Hematopoietic multipotent progenitor cell treated with erythropoietin and hydrocortisone succinate and interleukin-3 and kit ligand, for 8 days (in vitro differentiated cells): ENCODE measurements at regions not wholly inside any gene's neighbourhood (a gene's known extent, or its start where the extent isn't known, plus 50 kb on each side); places are given as distances from the start of the nearest gene placed in this dataset.

Experiments used
- DNase-seq: peaks from one replicate; pipeline ENCODE4 v3.0.0-alpha.2; 2015

DNA sequence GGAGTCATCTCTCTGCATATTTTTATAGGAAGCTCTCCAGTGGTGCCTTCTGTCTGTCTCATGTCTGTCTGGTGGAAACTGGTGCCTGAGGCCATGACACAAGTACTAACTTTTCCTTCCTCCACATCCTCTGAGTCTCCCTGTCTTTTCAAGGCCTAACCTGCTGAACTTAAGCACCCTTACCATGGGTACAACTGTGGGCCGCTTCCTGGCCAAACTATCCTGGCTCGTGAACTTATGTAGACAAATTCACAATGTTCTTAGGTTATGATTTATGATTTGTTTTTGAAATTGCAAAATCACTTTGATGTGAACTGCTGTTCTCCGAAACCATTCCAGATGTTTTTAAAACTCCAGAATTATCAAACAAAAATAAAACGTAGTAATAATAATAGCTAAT lies 804.5 kb upstream of the POU3F3 start:
- DNase-seq = no peak

DNA sequence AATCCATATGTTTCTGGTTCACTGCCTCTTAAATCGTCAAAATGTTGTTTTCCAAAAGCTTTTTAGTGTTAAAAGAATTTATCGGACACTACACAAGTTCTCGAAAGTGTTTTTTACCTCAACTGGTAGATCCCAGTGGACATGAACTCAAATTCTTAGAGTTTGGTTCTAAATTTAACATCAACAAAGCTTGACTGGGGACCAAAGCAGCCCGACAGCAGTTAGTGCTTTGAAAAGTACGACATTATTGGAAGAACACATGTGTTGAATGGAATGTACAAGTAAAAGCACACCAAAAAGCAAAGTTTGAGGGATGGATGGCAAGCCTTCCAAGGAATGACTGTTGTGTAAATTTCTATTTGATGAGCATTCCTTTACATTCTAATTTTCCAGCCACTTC lies 803.9 kb upstream of the POU3F3 start:
- no peak for DNase-seq

DNA sequence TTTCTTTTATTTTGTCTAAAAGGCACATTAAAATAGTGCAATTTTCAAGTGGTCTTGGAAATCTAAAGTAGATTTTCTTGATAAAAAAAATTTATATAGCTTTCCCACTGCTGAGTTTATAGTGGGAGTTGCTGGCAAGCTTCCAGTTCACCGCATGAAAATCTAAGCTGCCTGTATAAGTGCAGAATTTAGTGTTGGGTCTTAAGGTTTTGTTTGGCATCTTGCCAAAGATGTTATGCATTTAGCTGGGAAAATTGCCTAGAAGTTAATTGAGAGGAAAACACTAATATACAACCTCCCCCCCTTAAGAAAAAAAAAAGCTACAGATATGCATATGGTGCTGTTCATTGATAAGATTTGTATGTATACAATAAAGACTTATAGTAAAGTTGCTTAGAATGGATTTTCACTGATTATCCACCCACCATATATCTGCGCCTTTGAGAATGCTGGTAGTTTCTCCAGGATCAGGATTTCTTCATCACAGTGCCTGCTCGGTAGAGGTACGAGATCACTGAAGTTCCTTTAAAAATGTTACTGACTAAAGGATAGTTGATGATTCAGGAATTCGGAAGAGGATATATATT lies 803.2 kb upstream of the POU3F3 start:
- no peak for DNase-seq

DNA sequence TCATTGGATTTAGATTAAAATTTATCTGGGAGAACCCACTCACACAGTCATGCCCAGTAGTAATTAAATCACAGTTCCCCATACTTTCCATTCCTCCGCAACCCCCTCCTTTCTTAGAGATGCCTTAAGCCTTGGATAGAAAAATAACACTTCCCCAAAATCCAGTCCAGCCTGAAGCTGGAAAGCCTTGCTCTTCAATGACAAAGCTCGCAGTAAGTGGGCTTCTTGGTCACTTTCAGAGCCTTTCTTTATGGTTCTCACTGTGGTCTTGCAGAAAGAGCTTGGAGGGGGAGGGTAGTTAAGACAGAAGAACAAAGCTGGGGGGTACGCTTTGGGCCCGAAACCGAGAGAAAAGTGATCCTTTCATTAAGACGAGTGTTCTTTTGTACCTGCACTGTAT lies 802.1 kb upstream of the POU3F3 start:
- no peak for DNase-seq

DNA sequence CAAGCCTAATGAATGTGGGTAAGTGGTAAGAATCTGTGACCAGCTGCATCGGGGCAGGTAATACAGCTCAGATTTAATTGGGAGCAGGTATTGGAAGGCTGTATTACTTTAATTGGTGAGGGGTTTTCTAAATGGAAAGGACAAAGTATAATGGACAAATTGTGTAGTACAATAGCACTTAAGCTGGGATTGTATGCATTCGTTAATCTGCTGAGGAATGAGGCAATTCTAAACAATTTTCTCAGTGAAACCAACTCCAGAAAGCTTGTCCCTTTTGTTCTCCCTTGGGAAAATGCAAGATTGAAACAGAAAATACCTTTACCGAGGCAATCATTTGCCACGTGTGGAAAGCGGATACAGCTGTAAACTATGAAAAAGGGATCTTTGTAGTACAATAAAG lies 801.6 kb upstream of the POU3F3 start:
- no peak for DNase-seq

DNA sequence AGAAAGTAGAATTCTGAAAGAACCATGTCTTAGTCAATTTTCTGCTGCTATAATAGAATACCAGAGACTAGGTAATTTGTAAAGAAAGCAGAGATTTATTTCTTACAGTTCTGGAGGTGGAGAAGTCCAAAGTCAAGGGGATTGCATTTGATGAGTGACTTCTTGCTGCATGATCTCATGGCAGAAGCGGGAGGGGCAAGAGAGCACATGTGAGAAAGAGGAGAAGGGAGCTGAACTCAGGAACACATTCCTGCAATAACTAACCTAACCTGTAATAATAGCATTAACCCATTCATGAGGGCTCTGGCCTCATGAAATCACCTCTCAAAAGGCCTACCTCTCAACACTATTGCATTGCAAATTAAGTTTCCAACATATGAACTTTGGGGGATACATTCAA lies 797.5 kb upstream of the POU3F3 start:
- DNase-seq = no peak

DNA sequence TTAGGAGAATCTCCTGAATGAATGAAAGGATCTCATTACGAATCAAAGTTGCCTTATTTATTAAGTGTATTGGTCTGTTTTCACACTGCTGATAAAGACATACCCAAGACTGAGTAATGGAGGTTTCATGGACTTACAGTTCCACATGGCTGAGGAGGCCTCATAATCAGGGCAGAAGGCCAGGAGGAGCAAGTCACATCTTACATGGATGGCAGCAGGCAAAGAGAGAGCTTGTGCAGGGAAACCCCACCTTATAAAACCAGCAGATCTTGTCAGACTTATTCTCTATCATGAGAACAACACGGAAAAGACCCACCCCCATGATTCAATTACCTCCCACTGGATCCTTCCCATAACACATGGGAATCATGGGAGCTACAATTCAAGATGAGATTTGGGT lies 785.2 kb upstream of the POU3F3 start:
- no peak for DNase-seq

DNA sequence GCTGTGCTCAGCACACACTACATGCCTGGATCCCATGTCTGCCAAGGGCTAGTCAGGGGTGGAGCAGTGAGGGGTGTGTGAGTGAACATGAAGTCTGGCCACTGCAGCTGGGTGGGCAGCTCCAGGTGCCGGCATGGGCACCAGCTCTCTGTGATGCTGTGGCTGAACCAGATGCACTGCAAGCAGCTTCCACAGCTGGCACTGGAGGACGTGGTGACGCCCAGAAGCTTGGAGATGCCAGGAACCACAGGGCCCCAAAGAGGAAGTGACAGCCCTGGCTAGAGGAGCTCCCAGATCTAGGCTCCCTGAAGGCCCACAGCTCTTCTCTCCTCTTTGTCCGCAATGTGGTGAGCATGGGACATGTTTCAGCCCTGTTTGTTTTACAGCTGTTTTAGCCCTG lies 776.3 kb upstream of the POU3F3 start:
- DNase-seq = no peak

DNA sequence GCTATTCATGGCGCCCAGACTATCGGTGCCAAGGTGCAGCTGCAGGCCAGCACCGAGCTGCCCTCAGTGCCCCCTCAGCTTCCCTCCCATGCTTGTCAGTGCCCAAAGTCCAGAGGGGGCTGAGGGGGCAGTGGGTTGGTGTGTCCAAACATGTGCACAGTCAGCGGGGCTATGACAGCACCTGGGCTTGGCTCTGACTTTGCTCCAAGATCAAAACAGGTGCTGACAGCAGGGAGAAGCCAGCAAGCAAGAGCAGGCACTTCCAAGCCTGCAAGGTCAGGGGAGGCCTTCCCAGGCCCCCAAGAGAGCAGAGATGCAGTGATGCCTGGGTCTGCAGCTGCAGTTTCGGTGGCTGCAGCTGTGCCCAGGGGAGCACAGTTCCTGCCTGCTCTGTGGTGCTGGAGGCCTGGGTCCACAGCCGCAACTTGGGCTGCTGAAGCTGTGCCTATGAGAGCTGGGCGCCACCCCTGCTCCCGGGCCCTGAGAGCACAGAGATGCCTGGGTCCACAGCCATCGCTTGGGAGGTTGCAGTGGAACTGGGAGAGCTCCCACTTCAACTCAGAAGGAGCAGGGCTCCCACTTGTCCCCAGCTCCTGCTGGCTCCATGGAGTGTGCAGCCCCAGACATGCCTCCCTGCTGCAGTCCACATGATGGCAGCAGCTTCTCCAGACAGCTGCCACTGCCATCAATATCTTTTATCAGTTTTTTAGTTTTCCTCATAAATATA lies 775.3 kb upstream of the POU3F3 start:
- no peak for DNase-seq

DNA sequence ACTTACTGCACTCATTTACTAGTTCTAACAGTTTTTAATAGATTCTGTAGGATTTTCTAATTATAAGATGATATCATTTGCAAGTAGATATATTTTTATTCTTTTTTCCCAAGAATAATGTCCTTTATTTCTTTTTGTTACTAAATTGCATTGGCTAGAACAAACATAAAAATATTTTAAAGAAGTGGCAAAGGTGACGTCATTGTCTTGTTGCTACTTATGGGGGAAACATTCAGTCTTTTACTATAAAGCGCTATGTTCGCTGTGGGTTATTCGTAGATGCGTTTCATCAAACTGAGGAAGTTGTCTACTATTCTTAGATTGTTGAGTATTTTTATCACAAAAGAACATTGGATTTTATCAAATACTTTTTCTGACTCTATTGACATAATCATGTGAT lies 765.2 kb upstream of the POU3F3 start:
- no peak for DNase-seq

DNA sequence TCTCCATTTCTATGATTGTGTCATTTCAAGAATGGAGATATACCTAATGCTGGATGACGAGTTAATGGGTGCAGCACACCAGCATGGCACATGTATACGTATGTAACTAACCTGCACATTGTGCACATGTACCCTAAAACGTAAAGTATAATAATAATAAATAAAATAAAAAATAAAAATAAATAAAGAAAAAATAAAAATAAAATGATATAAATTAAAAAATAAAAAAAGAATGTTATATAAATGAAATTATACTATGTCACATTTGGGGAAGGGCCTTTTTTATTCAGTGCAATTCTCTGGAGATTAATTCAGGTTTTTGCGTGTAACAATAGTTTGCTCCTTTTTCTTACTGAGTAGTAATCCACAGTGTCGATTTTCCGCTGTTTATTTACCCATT lies 763.5 kb upstream of the POU3F3 start:
- no peak for DNase-seq

DNA sequence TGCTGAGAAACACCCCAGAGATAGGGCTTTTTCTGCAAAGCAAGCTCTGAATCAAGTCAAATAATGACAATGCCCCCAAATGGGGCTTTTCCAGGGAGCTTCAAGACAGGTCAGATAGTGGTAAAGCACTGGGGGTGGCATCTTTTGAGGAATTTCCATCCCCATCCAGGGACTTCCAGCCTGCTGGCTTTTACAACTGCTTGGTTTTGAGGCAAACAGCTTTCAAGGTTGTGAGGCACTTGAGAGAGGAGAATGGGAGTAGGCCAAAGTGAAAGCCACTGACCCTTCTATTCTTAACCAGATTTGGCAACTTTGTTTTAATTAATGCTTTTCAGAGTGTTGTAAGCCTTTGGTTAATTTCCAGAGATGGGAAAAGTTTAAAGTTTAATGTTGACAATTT lies 762.0 kb upstream of the POU3F3 start:
- DNase-seq = no peak

DNA sequence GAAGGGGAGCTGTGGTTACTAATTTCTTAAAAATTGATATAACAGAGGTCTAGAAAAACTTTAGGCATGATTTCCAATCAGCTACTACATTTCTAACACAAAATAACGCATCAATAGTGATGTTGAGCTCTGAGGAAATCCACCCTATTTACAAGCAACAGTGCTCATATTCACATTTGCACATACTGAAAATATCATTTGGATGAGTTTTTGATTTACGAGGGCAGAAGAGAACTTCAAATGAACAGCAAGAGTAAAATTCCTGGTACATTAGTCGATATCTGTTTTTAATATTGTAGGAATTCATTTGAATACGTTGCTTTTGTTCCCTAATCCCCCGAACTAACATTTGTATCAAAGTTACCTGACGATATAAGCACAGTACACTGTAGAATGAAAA lies 761.0 kb upstream of the POU3F3 start:
- no peak for DNase-seq

DNA sequence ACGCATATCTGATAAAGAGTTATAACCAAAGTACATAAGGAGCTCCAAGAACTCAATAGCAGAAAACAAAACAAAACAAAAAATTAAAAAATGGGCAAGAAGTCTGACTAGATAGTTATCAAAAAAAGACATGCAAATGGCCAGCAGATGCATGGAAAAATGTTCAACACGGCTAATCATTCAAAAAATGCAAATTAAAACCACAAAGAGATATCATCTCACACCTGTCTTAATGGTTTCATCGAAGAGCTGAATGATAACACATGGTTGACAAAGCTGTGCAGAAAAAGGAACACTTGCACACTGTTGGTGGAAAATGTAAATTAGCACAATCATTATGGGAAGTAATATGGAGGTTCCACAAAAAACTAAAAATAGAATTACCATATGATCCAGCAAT lies 751.3 kb upstream of the POU3F3 start:
- DNase-seq = no peak

DNA sequence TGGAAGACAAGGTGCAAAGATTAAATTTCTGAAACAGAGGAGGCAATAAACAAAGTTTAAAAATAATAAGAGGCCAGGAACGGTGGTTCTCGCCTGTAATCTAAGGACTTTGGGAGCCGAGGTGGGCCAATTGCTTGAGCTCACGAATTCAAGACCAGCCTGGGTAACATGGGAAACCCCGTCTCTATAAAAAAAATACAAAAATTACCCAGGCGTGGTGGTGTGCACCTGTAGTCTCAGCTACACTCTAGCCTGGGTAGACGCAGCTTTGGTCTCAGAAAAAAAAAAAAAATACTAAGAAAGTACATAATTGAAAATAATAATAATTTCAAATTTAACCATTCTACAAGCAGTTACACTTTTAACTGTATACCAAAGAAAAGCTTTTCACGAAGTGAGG lies 744.6 kb upstream of the POU3F3 start:
- no peak for DNase-seq

DNA sequence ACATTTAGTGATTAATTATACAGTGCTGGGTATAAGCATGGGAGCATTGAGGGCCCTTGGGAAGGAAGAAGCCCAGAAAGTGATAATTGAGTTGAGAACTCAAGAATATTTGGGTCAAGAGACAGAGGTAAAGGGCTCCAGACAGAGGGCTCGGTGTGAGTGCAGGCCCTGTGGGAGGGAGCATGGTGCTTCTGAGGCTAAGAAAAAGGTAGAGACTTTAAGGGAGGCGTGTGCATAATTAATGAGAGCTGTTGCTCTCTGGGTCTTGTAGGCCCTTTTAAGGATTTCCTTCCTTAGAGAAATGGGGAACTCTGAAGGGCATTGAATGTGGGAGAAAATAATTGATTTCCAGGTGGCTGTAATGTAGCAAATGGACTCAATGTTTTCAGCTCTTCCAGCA lies 735.0 kb upstream of the POU3F3 start:
- DNase-seq = no peak

DNA sequence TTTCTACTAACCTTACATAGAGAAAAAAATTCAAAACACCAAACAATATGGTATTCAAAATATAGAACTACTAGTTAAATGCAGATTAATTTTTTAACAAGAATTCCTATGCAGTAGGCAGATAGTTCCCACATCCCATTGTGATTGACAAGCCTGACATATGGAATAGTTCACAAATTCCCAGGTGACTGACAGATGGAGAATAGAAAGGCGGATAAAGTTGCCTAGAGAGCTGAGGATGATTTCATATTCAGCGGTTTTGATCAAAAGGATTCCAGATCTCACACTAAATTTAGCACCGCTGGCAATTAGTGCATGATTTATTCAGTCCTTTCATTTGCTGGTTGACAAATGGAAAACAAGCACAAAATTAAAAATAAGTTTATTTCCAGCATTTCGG lies 733.7 kb upstream of the POU3F3 start:
- no peak for DNase-seq

DNA sequence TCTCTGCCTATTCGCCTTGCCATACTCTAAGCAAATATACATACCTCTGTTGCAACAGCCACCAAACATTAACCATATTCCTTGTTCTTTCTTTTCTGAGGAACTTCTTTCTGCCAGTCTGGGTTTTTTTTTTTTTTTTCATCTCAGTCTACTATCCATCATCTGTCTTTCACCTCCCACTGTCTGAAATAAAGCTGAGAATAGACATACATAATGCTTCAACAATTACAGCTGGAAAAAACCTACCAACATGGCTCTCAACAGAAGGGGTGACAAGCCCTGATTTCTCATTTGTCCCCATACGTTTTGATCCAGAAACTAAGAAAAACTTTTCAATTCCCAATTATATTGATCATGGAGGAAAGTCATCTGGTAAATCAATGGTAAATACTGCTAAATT lies 728.8 kb upstream of the POU3F3 start:
- DNase-seq = no peak

DNA sequence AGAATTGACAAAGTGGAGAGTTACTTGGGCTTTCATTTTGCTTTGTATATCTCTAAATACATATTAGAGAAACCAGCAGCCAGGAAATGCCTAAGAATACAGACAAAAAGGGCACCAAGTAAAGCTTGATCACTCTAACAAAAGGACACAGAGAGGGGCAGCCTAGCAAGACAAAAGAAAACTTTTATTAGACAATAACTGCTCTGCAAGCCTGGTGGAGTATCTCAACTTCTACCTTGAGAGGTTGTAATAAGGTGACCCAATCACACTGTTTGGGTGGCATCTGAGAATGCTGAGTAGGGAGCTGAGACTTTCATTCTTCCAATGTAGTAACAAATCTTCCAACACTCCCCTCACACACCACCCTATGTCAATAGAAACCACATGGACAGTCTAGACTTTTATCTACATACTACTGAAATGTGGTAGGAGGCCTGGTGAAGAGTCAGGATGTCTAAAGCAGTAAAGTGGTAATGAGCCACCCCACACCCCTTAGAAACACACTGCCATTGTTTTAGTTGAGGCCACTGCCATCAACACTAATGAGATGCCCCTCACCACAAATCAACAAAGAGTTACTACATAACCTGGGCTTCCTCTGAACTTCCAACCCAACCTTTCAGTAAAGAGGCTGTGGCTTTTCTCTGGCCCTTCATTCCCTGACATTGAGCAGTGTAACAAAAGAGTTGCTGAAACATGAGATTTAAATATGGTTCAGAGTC lies 726.7 kb upstream of the POU3F3 start:
- no peak for DNase-seq

DNA sequence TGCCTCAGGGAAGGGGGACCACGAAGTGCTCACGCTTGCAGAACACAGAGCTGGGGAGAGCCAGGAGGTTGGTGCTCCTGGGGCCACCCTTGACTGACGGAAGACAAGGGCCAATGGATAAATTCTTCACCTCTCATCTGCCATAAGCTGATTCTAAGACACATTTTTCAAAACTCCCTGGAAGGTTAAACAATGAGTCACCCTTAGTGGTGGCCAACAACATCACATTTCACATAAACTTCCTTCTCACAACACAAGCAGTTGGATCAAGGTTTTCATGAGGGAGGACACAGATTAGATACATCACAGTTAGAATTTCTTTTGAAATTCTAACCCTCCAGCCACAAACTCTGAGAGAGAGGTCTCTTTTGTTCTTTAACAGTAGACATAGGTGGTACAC lies 713.6 kb upstream of the POU3F3 start:
- DNase-seq = no peak

DNA sequence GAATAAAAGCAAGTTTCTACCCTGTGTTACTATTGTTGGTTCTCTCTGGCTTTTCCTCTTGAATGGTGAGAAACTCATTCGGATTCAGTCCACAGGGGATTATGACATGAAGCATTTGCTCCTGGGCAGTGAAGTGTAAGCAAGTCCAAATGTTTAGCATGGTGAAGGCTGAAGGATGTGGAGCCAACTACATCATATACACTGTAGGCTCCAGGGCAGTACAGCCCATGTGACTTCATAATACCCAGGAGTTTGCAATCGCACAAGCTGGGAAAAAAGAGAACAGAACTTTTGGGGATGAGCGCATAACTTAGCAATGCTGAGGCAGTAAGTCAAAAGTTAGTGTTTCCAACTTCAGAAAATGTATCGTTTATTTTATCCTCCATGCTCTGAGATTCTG lies 695.7 kb upstream of the POU3F3 start:
- no peak for DNase-seq

DNA sequence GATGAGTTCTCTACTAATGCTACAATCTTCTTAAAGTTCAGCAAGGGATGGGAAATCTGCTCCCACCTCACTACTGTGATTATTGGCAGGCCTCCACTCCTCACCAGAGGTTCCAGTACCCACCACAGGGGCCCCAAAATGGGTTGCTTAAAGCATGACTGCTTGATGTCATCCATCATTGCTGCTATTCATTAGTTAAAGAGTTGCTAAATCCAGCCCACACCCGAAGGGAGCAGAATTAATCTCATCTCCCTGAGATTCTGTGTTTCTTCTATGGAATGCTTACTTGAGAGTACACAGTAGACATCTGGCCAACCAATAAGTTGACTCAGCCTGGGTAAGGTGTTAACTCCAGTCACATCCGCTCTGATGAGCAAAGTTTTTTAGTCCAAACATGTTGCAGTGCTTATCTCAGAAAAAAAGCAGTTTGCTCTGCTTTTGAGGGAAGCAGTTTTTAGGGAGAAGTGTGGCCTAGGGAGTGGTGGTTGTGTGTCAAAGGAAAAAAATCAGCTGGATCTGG lies 690.2 kb upstream of the POU3F3 start:
- DNase-seq = no peak

DNA sequence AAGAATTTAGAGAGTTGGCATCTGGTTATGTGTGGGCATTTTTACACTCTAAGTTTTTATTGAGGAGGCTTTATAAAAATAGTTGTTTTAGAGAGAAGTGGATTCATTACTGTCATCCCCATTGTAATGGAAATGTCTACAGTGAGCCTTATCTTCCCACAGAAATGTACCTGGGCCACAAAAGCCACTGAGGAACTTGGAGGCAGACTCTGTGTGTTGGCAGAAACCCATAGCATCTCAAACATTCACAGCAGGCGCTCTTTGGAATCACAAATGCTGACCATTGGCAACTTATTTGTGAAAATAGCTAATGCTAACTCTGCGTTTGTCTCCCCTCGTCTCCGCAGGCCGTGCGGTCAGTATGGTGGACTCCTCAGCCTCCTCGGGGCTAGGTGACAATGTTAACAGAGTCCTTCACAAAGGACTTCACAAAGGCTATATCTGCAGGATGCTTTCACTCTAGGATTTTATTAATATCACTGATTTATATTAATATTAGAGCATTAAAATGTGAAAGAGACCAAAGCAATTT lies 689.1 kb upstream of the POU3F3 start:
- no peak for DNase-seq

DNA sequence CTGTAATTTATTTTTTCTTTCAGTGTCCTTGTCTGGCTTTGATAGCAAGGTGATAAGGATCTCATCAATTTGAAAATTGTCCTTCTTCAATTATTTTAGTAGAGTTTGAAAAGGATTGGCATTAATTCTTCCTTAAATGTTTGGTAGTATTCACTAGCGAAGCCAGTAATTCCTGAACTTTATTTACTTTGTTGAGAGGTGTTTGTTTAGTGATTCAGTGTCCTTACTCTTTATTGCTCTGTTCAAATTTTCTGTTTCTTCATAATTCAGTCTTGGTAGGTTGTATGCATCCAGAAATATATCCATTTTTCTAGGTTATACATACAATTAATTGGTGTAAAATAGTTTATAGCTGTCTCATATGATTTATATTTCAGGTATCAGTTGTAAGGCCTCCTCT lies 676.7 kb upstream of the POU3F3 start:
- no peak for DNase-seq
